Thyroid gland (tissue), 4 donors: ENCODE measurements at regions not wholly inside any gene's neighbourhood (a gene's known extent, or its start where the extent isn't known, plus 50 kb on each side); places are given as distances from the start of the nearest gene placed in this dataset.

Experiments used
- POLR2A ChIP-seq, 2 donors: fragments of 450-650 bp; IDR thresholded peaks; one replicate each; pipeline ENCODE4 v1.6.1; 2017; ENCODE audit warnings: antibody characterized with exemption in 2 of 2, mild to moderate bottlenecking in 2 of 2, moderate library complexity in 1 of 2
- TF ChIP-seq, protein P1 (sequence below), 6 experiments: fragments of 200-600 bp in 3 of 6; fragments of 450-650 bp in 3 of 6; sonication (generic) in 3 of 6; IDR thresholded peaks; one replicate each; pipeline ENCODE4 v1.5.1; 2016 to 2019; ENCODE audit warnings: antibody characterized with exemption in 6 of 6, mild to moderate bottlenecking in 2 of 6, inconsistent platforms in 1 of 6, moderate library complexity in 1 of 6

DNA sequence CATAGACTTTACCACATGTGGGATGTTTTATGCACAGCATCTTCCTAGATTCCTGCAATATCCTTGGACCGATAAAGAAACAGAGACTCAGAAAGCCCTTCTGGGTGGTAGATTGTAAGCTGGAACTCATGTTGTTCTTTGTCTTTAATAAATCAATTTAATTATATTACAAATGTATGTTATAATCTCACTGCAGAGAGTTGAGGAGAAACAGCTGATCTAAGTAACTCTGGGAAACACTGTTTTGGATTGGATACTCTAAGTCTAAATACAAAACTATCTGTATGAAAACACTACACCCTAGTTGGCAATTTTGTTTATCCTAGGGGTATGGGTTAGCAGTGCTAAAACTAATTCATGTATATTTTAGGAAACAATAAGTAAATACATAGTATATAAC lies 1015.2 kb downstream of the XPNPEP1 start:
- TF ChIP-seq, protein P1, sequence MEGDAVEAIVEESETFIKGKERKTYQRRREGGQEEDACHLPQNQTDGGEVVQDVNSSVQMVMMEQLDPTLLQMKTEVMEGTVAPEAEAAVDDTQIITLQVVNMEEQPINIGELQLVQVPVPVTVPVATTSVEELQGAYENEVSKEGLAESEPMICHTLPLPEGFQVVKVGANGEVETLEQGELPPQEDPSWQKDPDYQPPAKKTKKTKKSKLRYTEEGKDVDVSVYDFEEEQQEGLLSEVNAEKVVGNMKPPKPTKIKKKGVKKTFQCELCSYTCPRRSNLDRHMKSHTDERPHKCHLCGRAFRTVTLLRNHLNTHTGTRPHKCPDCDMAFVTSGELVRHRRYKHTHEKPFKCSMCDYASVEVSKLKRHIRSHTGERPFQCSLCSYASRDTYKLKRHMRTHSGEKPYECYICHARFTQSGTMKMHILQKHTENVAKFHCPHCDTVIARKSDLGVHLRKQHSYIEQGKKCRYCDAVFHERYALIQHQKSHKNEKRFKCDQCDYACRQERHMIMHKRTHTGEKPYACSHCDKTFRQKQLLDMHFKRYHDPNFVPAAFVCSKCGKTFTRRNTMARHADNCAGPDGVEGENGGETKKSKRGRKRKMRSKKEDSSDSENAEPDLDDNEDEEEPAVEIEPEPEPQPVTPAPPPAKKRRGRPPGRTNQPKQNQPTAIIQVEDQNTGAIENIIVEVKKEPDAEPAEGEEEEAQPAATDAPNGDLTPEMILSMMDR (IDR thresholded peaks at IDR 0.05), result no peak
- TF ChIP-seq POLR2A (IDR thresholded peaks at IDR 0.05), result no peak
